VCaP (cell line): ENCODE measurements at regions not wholly inside any gene's neighbourhood (a gene's known extent, or its start where the extent isn't known, plus 50 kb on each side); places are given as distances from the start of the nearest gene placed in this dataset.

Experiments
- H3K27ac ChIP-seq: fragments of 450-650 bp; 2 replicates; pipeline ENCODE4 v1.5.1; 2017
- CTCF ChIP-seq: fragments of 450-650 bp; conservative IDR thresholded peaks from 2 replicates; pipeline ENCODE4 v1.5.1; 2017; ENCODE audit warnings: mild to moderate bottlenecking, moderate library complexity

DNA sequence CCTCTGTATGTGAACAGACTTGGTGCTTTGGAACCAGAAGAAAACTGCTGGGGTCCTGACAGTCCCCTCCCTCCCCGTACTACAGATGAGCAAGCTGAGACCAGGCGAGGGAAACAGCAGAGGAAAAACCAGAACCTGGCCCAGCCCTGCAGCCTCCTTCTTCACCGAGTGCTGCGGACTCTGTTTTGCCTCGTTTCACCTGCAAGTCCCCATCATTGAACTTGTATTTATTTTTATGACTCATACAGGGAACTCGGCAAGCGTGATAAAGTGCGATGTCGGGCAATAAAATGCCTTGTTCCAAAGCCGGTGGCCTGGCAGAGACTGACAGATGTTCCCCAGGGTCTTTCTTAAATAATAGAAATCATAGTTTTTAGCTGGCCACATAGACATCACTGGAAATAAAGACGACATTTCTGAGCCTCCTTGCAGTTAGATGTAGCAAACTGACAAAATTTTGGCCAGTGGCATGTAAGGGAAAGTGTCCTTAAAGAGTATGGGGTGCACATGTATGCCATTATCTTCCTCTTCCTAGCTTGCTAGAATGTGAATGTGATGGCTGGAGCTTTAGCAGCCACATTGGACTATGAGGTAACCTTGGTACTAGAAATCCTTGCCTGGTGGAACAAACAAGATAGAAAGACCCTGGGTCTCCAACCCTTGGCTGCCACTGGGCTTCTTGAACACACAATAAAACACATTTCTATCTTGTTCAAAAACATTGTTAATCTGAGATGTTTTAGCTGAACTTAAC is 128.6 kb downstream of the IRF8 start:
- H3K27ac ChIP-seq = no peak overlapping the region
- no peak for TF ChIP-seq CTCF

DNA sequence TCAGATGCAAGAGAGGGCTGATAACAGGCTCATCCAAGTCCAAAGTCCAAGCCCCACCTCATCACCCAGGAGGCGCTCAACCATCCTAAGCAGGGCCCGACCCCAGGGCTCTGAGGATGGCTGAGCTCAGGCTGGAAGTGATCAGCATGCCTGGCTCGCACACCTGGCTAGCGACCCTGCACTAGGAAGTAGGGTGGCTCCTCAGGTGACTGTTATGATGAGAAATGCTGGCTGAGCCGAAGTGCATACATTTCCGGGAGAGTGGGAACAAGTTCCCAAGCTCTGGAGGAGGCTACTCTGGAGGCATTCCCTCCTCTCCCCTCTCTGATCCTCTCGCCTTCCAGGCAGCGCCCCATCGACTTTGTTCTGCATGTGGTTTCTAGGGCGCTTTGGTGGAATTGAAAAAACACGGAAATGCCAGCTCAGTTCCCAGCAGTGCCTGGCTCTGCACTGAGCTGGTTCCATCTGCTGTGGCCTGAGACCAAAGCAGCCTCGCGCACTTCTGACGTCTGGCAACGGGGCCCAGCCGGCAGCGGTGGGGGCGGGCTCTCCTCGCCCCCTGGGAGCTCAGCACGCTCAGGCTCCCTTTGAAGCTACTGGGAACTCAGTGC is 130.3 kb downstream of the IRF8 start:
- no peak overlapping the region for H3K27ac ChIP-seq
- TF ChIP-seq CTCF = no peak

- TF ChIP-seq CTCF = no peak
- no peak overlapping the region for H3K27ac ChIP-seq
These were observed 131.2 kb downstream of the IRF8 start for GRCh38 chr16:86030116-86030515.

GRCh38 chr16:86031141-86031678 is 132.2 kb downstream of the IRF8 start:
- no peak for TF ChIP-seq CTCF
- H3K27ac ChIP-seq = no peak overlapping the region

DNA sequence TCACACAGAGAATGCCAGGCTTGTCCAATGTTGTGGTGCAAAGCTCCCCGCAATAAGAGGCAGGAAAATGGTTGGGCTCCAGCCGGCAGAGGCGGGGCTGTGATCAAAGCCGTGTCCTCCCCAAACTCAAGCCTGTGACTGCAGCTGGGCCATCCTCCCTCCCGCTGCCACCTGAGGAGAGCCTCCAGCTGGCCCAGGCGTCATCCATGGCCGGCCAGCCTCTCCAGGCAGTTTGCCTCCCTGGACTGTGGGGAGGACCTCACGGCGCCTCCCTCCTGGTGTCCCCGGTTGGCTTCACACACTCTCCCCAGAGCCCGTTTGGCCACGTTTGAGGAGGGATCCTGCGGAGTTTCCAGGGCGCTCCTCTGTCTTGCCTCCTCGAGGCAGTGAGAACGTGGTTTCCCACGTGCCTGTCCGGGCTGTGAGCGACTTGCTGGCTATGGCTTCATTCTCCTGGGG is 134.1 kb downstream of the IRF8 start:
- no peak for TF ChIP-seq CTCF
- H3K27ac ChIP-seq = no peak overlapping the region

GRCh38 chr16:86033971-86034370 is 135.0 kb downstream of the IRF8 start:
- TF ChIP-seq CTCF = no peak
- H3K27ac ChIP-seq = no peak overlapping the region

- H3K27ac ChIP-seq = no peak overlapping the region
- no peak for TF ChIP-seq CTCF
These were observed 135.5 kb downstream of the IRF8 start for GRCh38 chr16:86034421-86034919.
